C4-2B (cell line): ENCODE measurements at regions not wholly inside any gene's neighbourhood (a gene's known extent, or its start where the extent isn't known, plus 50 kb on each side); places are given as distances from the start of the nearest gene placed in this dataset.

ENCODE experiments used
- H3K27ac ChIP-seq: fragments of 450-650 bp; 2 replicates; pipeline ENCODE4 v1.5.1; 2017
- ZFX ChIP-seq: fragments of 450-650 bp; IDR thresholded peaks from 2 replicates; pipeline ENCODE4 v1.6.1; 2017
- TF ChIP-seq, protein P1 (sequence below): fragments of 450-650 bp; conservative IDR thresholded peaks from 2 replicates; pipeline ENCODE4 v1.5.1; 2017; ENCODE audit warnings: mild to moderate bottlenecking

GRCh38 chr14:62076825-62077605, 314.8 kb downstream of the SNAPC1 start:
- TF ChIP-seq ZFX: no peak
- TF ChIP-seq, protein P1, sequence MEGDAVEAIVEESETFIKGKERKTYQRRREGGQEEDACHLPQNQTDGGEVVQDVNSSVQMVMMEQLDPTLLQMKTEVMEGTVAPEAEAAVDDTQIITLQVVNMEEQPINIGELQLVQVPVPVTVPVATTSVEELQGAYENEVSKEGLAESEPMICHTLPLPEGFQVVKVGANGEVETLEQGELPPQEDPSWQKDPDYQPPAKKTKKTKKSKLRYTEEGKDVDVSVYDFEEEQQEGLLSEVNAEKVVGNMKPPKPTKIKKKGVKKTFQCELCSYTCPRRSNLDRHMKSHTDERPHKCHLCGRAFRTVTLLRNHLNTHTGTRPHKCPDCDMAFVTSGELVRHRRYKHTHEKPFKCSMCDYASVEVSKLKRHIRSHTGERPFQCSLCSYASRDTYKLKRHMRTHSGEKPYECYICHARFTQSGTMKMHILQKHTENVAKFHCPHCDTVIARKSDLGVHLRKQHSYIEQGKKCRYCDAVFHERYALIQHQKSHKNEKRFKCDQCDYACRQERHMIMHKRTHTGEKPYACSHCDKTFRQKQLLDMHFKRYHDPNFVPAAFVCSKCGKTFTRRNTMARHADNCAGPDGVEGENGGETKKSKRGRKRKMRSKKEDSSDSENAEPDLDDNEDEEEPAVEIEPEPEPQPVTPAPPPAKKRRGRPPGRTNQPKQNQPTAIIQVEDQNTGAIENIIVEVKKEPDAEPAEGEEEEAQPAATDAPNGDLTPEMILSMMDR: no peak
- H3K27ac ChIP-seq: no peak overlapping the region

GRCh38 chr14:62077676-62078261, 315.5 kb downstream of the SNAPC1 start:
- no peak for TF ChIP-seq ZFX
- TF ChIP-seq, protein P1: no peak
- no peak overlapping the region for H3K27ac ChIP-seq

DNA sequence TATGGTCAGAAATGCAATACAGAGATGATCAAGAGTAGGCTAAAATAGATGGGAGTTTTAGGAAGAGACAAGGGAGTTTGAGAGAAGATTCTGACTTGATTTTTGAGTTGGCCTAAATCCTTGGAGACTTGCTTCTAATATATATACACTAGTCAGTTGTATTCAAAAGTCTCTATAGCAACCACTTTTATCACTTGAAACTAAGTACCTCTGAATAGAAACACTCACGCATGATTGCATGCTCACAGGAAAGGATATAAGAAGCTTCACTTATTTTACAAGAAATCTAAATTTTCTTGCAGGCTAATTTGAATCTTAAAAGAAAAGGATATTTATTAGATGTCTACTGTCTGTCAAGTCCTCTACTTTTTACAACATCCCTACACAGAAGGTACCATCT, 316.8 kb downstream of the SNAPC1 start:
- TF ChIP-seq, protein P1: no peak
- no peak for TF ChIP-seq ZFX
- H3K27ac ChIP-seq: no peak overlapping the region

GRCh38 chr14:62081012-62081612, 318.9 kb downstream of the SNAPC1 start:
- TF ChIP-seq ZFX: no peak
- TF ChIP-seq, protein P1: no peak
- no peak overlapping the region for H3K27ac ChIP-seq

- H3K27ac ChIP-seq: no peak overlapping the region
Measured at GRCh38 chr14:62081951-62082350, 319.7 kb downstream of the SNAPC1 start.

GRCh38 chr14:62082779-62083178, 320.6 kb downstream of the SNAPC1 start:
- no peak for TF ChIP-seq ZFX
- TF ChIP-seq, protein P1: no peak
- H3K27ac ChIP-seq: no peak overlapping the region

More at GRCh38 chr14:62081951-62082350, 319.7 kb downstream of the SNAPC1 start:
- no peak for TF ChIP-seq ZFX
- TF ChIP-seq, protein P1: no peak

DNA sequence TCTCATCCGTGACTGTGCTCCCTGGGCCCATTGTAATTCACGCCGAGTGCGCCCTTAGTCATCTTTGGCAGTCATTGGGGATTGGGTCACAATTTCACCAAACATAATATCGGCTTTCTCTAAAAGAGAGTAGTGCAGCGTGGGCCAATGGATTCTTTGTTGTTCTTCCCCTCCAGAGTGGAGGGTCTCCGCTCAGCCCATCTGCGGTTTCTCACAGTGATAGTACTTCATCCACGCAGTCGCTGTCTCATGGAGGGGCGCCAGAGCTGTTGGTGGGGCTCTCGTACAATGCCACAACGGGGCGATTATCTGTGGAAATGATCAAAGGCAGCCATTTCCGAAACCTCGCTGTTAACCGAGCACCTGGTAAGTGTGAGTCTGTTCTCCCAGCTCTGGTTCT, 321.8 kb downstream of the SNAPC1 start:
- no peak for TF ChIP-seq ZFX
- TF ChIP-seq, protein P1: no peak
- H3K27ac ChIP-seq: no peak overlapping the region
